ENCODE measurements at regions not wholly inside any gene's neighbourhood (a gene's known extent, or its start where the extent isn't known, plus 50 kb on each side); places are given as distances from the start of the nearest gene placed in this dataset.

- no peak for TF ChIP-seq POLR2AphosphoS5 (IDR thresholded peaks at IDR 0.05)
- no peak for TF ChIP-seq CTCF (IDR thresholded peaks at IDR 0.05)
Observed at GRCh38 chr1:17953921-17954320, 153.7 kb upstream of the IGSF21 start.

All from breast epithelium (tissue), 3 donors.